NCI-H524 treated with DMSO at 0.1 percent for 48 hours (cell line): ENCODE measurements at regions not wholly inside any gene's neighbourhood (a gene's known extent, or its start where the extent isn't known, plus 50 kb on each side); places are given as distances from the start of the nearest gene placed in this dataset.

Experiments
- DNase-seq: peaks from one replicate; lab custom pipeline; 2025; lab: John Stamatoyannopoulos, UW

- peak; percentile 23 for DNase-seq
These were observed 202.1 kb downstream of the NOVA1 start for GRCh38 chr14:26395726-26396125.

DNA sequence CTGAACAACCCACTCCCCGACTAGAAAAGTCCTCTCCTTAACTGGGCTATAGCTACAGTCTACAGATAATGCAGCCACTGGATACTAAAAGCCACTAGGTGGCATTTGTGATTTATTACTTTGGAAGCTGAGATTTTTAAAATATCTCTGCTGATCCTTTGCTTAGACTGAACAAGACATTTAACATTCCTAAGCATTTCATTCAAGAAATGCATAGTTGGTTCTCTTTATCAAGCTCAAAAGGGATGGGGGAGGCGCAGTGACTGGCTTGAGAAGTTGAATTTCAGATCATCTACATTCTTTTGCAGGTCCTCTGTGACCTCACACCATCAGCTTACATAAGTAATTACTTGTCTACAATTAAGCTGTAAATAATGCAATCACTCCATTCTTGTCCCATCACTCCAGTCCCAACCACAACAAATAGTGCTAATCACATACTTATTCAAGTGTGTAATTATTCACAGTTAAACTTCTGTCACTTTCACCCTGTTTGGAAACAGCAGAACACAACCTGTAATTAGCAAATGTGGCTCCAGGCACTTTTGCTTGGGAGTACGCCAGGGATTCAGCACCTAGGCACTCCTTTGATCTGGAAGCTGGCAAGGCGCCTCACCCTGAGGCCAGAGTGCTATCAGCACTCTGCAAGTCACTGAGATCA, 203.6 kb downstream of the NOVA1 start:
- peak; percentile 55 for DNase-seq

DNA sequence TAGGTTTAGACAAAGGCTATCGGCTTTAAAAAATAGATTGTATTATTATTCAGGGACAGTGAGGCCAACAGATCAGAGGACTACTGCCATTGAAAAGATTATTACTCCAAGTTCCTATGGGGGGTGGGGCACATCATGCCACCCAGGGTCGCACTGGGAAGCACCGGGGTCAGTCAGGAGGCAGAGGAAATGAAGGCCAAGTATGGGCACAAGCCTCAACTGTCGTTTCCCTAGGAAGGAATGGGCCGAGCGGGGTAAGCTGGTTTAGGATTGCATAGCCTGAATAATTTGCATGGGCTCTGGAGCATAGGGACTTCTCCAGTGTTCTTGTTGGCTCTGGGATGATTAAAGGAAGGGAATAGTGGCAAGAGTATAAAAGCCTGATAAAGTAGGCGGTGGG, 205.3 kb downstream of the NOVA1 start:
- DNase-seq: no peak

- DNase-seq: no peak
These were observed 208.0 kb downstream of the NOVA1 start for GRCh38 chr14:26389646-26390508.

- DNase-seq: no peak
These were observed 212.5 kb downstream of the NOVA1 start for GRCh38 chr14:26385310-26385709.

DNA sequence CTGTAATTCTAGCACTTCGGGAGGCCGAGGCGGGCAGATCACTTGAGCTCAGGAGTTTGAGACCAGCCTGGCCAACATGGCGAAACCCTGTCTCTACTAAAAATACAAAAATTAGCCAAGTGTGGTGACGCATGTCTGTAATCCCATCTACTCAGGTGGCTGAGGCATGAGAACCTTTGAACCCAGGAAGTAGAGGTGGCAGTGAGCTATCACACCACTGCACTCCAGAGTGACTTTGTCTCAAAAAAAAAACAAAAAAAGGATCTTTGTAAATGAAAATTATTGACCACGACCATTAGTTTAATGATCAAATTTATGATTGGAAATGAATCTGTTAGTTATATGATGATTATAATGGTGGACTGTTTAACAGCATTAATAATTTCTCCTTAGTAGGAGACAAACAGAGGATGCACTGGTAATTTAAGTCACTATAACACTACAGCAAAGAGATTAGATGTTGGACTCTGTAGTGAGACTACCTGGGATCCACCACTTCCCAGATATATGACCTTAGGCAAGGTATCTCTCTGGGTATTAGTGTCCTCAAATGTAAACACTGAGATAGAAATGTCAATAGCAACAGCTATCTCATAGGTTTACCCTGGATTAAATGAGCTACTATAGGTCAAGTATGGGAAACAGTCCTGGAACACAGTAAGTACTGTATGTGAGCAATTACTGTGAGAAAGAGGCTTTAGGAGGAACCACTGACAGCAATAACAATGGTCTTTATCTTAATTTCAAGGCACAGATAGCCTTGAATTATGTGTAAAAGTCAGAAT, 214.7 kb downstream of the NOVA1 start:
- DNase-seq: no peak

DNA sequence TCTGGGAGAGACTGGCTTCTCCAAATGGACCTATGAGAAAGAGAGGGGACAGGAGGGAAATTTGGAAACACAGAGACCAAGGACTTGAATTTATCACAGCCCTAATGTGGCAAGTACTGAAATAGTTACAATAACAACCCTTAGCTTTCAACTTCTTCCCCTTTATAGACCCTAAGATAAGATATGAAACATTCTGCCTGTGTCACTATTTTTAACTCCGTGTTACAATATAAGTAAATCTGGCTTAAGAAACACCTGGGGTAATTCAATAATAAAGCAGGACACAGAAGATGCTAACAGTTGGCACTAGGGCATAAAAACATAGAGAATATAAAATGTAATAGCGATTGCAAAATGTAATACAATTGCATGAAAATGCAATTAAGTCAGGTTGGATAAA, 216.4 kb downstream of the NOVA1 start:
- DNase-seq: no peak

DNA sequence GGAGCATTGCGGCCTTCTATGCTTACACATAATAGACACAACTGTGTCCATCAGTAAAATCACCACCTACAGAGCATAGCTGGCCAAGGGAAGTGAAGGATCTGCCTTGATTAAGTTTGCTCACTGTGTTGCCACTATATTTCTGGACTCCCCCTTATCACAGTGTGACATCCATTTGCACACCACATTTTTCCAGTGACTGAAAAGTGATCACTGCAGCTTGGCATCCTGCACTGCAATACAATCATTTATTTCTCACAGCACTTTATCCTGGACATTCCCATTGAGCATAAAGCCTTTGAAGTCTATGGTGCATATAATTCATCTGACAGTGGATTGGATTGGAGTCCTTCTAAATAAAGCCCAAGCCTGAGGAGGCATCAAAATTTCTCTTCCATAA, 217.2 kb downstream of the NOVA1 start:
- DNase-seq: no peak

GRCh38 chr14:26379951-26380350, 217.9 kb downstream of the NOVA1 start:
- no peak for DNase-seq

DNA sequence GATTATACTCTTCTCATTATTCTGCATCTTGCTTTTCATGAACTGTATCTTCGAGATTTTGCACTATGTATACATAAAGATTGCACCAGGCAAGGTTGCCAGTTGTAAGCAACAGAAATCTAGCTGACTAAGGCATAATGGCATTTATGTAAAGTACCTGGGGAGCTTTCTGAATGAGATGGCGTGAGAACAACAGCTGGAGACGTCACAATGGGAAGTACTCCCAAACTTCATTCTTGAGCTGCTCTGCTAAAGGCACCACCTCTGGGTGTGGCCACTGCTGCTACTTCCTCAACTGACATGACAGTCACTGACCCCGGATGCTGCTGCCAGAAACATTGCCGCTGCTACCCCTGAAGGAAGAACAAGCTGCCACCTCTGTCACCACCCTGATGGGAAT, 220.7 kb downstream of the NOVA1 start:
- DNase-seq: no peak

GRCh38 chr14:26370115-26370514, 227.7 kb downstream of the NOVA1 start:
- DNase-seq: no peak

GRCh38 chr14:26363689-26364088, 234.1 kb downstream of the NOVA1 start:
- DNase-seq: no peak

DNA sequence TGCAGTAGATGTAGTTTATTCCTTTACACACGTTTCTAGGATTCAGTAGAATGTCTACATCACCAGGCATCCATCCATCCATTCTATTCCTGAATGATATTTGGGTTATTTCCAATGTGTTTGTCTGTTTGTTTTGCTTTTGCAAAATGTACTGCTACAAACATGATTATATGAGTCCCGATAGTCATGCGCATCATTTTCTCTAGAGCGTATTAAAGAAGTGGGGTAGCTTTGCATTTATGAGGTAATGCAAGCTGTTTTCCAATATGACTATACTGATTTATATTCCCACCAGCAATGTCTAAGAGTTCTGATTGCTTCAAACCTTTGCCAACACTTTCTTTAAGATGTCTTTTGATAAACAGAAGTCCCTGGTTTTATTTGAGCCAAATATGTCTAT, 253.2 kb downstream of the NOVA1 start:
- no peak for DNase-seq

DNA sequence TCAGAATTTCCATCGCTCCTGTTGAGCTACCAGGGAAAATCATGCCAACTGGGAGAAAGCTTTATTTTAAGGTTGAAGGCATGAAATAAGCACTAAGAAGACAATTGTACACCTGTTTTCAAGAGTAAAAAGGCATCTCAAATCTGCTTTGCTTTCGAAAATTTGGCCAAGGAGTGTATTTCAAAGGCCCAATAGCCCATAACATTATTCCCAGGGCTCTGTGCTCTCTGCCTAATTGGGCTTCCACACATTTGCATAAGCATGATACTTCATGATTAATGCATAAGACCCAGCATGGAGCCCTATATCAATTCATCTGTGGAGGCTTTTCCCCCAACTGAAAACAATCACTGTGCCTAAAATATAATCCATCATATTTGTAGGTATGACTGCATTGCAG, 258.5 kb downstream of the NOVA1 start:
- no peak for DNase-seq

DNA sequence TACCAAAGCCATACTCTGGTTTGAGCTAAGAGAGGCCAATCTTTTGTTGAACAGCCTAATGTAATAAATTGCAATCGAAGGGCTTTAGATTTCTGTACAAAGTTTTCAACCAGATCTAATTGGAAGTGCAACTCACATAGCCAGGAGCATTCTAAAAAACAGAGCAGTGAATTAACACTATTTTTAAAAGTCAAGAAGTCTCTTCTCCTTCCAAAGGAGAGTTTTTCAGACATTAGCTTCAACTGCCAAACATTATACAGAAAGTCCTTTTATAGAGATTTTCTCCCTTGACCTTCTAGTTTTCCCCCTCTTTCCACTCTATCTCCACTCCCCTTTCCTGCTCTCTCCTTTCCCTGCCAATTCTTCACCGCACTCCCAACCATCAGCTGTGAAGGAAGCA, 259.6 kb downstream of the NOVA1 start:
- no peak for DNase-seq

DNA sequence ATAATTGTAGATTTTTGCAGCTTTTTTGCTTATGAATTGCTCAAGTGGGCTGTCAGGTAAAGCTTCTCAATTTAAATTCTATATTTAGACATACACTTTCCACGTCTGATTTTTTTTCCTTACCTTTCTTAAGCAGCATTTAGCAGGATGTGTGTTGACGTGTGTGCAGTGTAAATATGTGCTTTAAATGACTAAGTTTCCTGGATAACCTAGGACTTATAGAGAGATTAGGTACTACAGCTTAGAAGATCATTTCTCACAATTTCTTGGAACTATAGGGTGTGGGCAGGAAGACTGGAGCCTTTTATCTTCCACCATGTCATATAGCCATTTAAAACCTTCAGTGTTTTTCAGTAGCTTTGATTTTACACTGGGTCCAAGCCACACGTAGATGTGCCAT, 263.5 kb downstream of the NOVA1 start:
- no peak for DNase-seq

DNA sequence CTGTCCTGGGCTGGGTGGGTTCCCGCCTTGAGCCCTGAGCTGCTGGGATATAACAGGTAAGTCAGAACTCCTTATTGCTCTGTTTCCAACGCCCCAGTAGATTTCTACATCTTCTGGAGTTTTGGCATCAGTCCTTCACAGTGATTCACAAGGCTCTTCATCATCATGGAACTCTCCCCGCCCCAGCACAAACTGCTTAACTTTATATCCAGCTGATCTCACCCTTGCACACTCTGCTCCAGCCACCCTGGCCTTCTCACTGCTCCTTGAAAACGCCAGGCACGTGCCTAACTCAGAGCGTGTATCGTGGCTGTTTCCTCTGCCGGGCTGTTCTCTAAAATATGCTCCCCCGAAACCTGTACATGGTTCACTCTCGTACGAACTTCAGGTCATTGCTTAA, 264.9 kb downstream of the NOVA1 start:
- no peak for DNase-seq

- no peak for DNase-seq
These were observed 266.9 kb downstream of the NOVA1 start for GRCh38 chr14:26330982-26331381.

GRCh38 chr14:26328791-26329190, 269.0 kb downstream of the NOVA1 start:
- no peak for DNase-seq

DNA sequence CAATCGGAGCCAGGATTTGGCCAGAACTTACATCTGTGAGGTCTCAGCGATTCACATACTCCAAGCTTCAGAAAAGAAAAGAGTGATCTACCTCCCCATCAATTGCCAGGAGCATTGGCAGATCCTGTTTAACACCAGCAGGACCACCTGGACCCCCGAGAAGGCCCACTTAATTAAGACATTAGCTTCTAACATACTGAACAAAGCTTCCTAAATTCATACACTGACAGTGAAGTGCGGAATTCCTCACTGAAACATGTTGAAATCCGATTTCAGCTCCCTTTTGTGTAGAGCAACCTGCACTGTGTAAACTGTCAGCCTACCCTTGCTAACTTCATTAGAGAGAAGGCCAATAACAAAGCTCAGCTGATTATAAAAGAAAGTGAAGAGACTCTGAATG, 274.0 kb downstream of the NOVA1 start:
- no peak for DNase-seq

DNA sequence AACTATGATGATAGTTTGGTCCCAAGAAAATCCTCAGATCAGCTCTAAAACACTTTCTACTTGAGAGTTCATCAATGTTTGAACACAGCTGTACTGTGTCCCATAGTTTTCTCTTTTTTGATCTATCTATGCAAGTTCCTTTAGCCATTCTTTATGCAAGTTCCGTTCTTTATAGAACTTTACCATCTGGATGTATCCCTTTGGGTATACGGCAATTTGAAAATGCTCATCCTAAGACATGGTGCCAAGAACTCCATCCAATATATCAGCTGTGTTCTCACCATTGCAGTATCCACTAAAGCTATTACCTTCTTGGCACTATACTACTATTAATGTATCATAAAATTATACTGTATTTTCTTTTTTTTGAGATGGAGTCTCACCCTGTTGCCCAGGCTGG, 276.9 kb downstream of the NOVA1 start:
- DNase-seq: no peak

GRCh38 chr14:26319139-26319864, 278.5 kb downstream of the NOVA1 start:
- no peak for DNase-seq
